ENCODE measurements at regions not wholly inside any gene's neighbourhood (a gene's known extent, or its start where the extent isn't known, plus 50 kb on each side); places are given as distances from the start of the nearest gene placed in this dataset.

DNA sequence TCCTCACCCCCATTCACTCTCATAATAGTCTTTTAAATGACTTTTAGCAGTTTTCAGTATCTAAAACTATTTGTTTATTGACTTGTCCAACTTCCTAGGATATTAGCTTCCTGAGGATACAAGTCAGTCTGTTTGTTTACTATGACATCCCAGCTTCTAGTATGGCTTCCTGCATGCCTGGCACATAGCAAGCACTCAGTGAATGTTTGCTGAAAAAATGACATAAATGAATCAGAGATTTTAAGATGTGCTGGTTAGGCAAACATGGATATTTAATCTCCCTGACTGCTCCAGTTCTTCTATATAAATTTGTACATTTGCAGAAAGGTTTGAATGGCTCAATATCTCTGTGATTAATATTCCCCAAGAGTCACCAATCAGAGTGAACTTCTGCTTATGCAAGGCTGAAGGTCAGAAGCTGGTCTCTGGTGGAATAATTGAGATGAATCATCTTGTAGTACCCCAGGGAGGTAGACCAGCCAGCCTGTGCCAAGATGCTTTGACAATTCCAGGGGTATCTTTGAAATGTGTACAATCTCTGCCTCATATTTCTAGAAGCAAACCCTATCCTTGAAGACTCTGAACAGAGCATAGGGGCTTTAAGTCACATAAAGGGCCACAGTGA is 219.0 kb upstream of the LMCD1 start:
- TF ChIP-seq, protein P1, sequence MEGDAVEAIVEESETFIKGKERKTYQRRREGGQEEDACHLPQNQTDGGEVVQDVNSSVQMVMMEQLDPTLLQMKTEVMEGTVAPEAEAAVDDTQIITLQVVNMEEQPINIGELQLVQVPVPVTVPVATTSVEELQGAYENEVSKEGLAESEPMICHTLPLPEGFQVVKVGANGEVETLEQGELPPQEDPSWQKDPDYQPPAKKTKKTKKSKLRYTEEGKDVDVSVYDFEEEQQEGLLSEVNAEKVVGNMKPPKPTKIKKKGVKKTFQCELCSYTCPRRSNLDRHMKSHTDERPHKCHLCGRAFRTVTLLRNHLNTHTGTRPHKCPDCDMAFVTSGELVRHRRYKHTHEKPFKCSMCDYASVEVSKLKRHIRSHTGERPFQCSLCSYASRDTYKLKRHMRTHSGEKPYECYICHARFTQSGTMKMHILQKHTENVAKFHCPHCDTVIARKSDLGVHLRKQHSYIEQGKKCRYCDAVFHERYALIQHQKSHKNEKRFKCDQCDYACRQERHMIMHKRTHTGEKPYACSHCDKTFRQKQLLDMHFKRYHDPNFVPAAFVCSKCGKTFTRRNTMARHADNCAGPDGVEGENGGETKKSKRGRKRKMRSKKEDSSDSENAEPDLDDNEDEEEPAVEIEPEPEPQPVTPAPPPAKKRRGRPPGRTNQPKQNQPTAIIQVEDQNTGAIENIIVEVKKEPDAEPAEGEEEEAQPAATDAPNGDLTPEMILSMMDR (IDR thresholded peaks at IDR 0.05; ENCODE audit: low read depth, low read length, missing input control): no peak
- no peak for TF ChIP-seq RAD21 (IDR thresholded peaks at IDR 0.05)
- TF ChIP-seq TAF1 (conservative IDR thresholded peaks at IDR 0.05): no peak
- no peak for TF ChIP-seq GABPA (IDR thresholded peaks at IDR 0.05 in 1 of 2, conservative IDR thresholded peaks at IDR 0.05 in 1 of 2)
- TF ChIP-seq HNF4A (conservative IDR thresholded peaks at IDR 0.05): no peak
- TF ChIP-seq RXRA (IDR thresholded peaks at IDR 0.05): no peak
- TF ChIP-seq, protein P2, sequence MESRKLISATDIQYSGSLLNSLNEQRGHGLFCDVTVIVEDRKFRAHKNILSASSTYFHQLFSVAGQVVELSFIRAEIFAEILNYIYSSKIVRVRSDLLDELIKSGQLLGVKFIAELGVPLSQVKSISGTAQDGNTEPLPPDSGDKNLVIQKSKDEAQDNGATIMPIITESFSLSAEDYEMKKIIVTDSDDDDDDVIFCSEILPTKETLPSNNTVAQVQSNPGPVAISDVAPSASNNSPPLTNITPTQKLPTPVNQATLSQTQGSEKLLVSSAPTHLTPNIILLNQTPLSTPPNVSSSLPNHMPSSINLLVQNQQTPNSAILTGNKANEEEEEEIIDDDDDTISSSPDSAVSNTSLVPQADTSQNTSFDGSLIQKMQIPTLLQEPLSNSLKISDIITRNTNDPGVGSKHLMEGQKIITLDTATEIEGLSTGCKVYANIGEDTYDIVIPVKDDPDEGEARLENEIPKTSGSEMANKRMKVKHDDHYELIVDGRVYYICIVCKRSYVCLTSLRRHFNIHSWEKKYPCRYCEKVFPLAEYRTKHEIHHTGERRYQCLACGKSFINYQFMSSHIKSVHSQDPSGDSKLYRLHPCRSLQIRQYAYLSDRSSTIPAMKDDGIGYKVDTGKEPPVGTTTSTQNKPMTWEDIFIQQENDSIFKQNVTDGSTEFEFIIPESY (IDR thresholded peaks at IDR 0.05): no peak
- no peak for TF ChIP-seq HNF4G (IDR thresholded peaks at IDR 0.05)
- Histone ChIP-seq H3K9me3 (ENCODE audit: control insufficient read depth in 4 of 4, low read length in 3 of 4) (no peaks in the 10 kb centered on the region), H3K27ac (ENCODE audit: low read depth in 1 of 2, low read length in 2 of 2) (no peak overlapping the region)

DNA sequence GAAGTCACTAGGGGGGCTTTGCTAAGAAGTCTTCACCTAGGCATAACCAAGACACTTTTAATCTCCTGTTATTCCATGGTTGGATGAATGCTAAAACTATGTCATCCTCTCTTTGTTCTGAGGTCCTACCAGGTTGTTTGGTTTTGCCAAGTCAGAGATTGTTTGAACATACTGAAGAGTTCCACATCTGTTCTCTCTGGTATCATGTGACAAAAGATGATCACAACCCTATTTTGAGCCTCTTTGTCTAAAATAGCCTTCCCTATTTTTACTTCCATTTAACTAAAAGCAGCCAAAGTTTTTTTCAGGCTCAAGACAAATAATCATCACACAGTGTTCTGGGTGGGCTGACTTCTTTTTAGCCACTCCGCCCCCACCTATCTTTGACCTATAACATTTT is 218.4 kb upstream of the LMCD1 start:
- TF ChIP-seq, protein P3, sequence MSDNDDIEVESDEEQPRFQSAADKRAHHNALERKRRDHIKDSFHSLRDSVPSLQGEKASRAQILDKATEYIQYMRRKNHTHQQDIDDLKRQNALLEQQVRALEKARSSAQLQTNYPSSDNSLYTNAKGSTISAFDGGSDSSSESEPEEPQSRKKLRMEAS (IDR thresholded peaks at IDR 0.05): no peak
- TF ChIP-seq RAD21 (IDR thresholded peaks at IDR 0.05) (no peak), EGR1 (IDR thresholded peaks at IDR 0.05; ENCODE audit: low read depth in 2 of 2) (no peak), JUND (IDR thresholded peaks at IDR 0.05) (no peak), TAF1 (conservative IDR thresholded peaks at IDR 0.05) (no peak), HNF4A (conservative IDR thresholded peaks at IDR 0.05) (no peak), FOXA1 (IDR thresholded peaks at IDR 0.05) (no peak), SP1 (IDR thresholded peaks at IDR 0.05) (no peak), FOXA2 (IDR thresholded peaks at IDR 0.05) (no peak), HNF4G (IDR thresholded peaks at IDR 0.05) (no peak), RXRA (IDR thresholded peaks at IDR 0.05) (no peak), NR2F2 (IDR thresholded peaks at IDR 0.05) (no peak), YY1 (IDR thresholded peaks at IDR 0.05) (no peak), GABPA (IDR thresholded peaks at IDR 0.05 in 1 of 2, conservative IDR thresholded peaks at IDR 0.05 in 1 of 2) (no peak)
- TF ChIP-seq, protein P2 (IDR thresholded peaks at IDR 0.05): no peak
- TF ChIP-seq, protein P4, sequence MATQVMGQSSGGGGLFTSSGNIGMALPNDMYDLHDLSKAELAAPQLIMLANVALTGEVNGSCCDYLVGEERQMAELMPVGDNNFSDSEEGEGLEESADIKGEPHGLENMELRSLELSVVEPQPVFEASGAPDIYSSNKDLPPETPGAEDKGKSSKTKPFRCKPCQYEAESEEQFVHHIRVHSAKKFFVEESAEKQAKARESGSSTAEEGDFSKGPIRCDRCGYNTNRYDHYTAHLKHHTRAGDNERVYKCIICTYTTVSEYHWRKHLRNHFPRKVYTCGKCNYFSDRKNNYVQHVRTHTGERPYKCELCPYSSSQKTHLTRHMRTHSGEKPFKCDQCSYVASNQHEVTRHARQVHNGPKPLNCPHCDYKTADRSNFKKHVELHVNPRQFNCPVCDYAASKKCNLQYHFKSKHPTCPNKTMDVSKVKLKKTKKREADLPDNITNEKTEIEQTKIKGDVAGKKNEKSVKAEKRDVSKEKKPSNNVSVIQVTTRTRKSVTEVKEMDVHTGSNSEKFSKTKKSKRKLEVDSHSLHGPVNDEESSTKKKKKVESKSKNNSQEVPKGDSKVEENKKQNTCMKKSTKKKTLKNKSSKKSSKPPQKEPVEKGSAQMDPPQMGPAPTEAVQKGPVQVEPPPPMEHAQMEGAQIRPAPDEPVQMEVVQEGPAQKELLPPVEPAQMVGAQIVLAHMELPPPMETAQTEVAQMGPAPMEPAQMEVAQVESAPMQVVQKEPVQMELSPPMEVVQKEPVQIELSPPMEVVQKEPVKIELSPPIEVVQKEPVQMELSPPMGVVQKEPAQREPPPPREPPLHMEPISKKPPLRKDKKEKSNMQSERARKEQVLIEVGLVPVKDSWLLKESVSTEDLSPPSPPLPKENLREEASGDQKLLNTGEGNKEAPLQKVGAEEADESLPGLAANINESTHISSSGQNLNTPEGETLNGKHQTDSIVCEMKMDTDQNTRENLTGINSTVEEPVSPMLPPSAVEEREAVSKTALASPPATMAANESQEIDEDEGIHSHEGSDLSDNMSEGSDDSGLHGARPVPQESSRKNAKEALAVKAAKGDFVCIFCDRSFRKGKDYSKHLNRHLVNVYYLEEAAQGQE (IDR thresholded peaks at IDR 0.05): no peak
- TF ChIP-seq, protein P5, sequence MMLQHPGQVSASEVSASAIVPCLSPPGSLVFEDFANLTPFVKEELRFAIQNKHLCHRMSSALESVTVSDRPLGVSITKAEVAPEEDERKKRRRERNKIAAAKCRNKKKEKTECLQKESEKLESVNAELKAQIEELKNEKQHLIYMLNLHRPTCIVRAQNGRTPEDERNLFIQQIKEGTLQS (IDR thresholded peaks at IDR 0.05): no peak
- TF ChIP-seq, protein P1 (IDR thresholded peaks at IDR 0.05; ENCODE audit: low read depth, low read length, missing input control): no peak
- no peaks in the 10 kb centered on the region for H3K4me1 ChIP-seq (ENCODE audit: control insufficient read depth in 4 of 4, insufficient read depth in 4 of 4, low read length in 3 of 4)
- no peaks in the 10 kb centered on the region for H3K27me3 ChIP-seq (ENCODE audit: control insufficient read depth in 4 of 4, insufficient read depth in 4 of 4, low read length in 3 of 4)
- H3K9ac ChIP-seq (ENCODE audit: low read depth in 1 of 2, low read length in 2 of 2): no peak overlapping the region
- no peaks in the 10 kb centered on the region for H3K36me3 ChIP-seq (ENCODE audit: control insufficient read depth in 4 of 4, insufficient read depth in 3 of 4, low read depth in 1 of 4, low read length in 3 of 4)
- H3K27ac ChIP-seq (ENCODE audit: low read depth in 1 of 2, low read length in 2 of 2): no peak overlapping the region
- DNase-seq (ENCODE audit: low spot score): no peak
- H3K9me3 ChIP-seq (ENCODE audit: control insufficient read depth in 4 of 4, low read length in 3 of 4): no peaks in the 10 kb centered on the region
- WGBS: 93% methylated on average over 1 of the region's 1 CpG
- H3K4me3 ChIP-seq (ENCODE audit: low read depth in 1 of 3, low read length in 3 of 3): no peak overlapping the region

More for the DNA sequence above, 219.0 kb upstream of the LMCD1 start:
- no peak overlapping the region for H3K4me3 ChIP-seq (ENCODE audit: low read depth in 1 of 3, low read length in 3 of 3)
- no peak overlapping the region for H3K9ac ChIP-seq (ENCODE audit: low read depth in 1 of 2, low read length in 2 of 2)
- no peak for DNase-seq (ENCODE audit: low spot score)
- no peaks in the 10 kb centered on the region for H3K36me3 ChIP-seq (ENCODE audit: control insufficient read depth in 4 of 4, insufficient read depth in 3 of 4, low read depth in 1 of 4, low read length in 3 of 4)
- no peaks in the 10 kb centered on the region for H3K4me1 ChIP-seq (ENCODE audit: control insufficient read depth in 4 of 4, insufficient read depth in 4 of 4, low read length in 3 of 4)
- H3K27me3 ChIP-seq (ENCODE audit: control insufficient read depth in 4 of 4, insufficient read depth in 4 of 4, low read length in 3 of 4): no peaks in the 10 kb centered on the region
